WTC11 (cell line): ENCODE measurements at regions not wholly inside any gene's neighbourhood (a gene's known extent, or its start where the extent isn't known, plus 50 kb on each side); places are given as distances from the start of the nearest gene placed in this dataset.

ENCODE experiments used
- ATAC-seq: fragments of 200-7000 bp; cut with Tn5 transposase; 2 replicates; pipeline ENCODE4 v1.10.0; 2021; ENCODE audit warnings: mild to moderate bottlenecking, moderate library complexity
- CTCF ChIA-PET: fragments of 300-600 bp; sonication (Branson Sonifier 250); formaldehyde crosslinking; loops from one replicate; lab custom pipeline; 2021; ENCODE audit warnings: antibody characterized with exemption; lab: Charles Lee
- POLR2A ChIA-PET: fragments of 350-600 bp; sonication (Branson Sonifier 250); formaldehyde crosslinking; loops from one replicate; lab custom pipeline; 2021; ENCODE audit warnings: antibody characterized with exemption; lab: Charles Lee
- DNase-seq: peaks from one replicate; pipeline ENCODE4 v3.0.0; 2021; ENCODE audit warnings: low spot score
- H3K27ac Mint-ChIP-seq: 2 replicates; pipeline ENCODE4 v1.8.0; 2021; ENCODE audit warnings: mixed read lengths
- H3K27me3 Mint-ChIP-seq: 2 replicates; pipeline ENCODE4 v1.8.0; 2021; ENCODE audit warnings: low read depth, mild to moderate bottlenecking, moderate library complexity, mixed read lengths
- H3K36me3 Mint-ChIP-seq: 2 replicates; pipeline ENCODE4 v1.8.0; 2021; ENCODE audit warnings: mixed read lengths
- H3K4me1 Mint-ChIP-seq: 2 replicates; pipeline ENCODE4 v1.8.0; 2022; ENCODE audit warnings: mixed read lengths
- H3K4me3 Mint-ChIP-seq: 2 replicates; pipeline ENCODE4 v1.8.0; 2021; ENCODE audit warnings: mild to moderate bottlenecking, moderate library complexity, mixed read lengths
- H3K9me3 Mint-ChIP-seq: 2 replicates; pipeline ENCODE4 v1.8.0; 2021; ENCODE audit warnings: mixed read lengths
- AFF4 ChIP-seq: sonication (generic); formaldehyde crosslinking; IDR thresholded peaks from 2 replicates; pipeline ENCODE4 v1.8.1; 2023; ENCODE audit warnings: mild to moderate bottlenecking, missing genetic modification reagents, borderline replicate concordance
- ARID4B ChIP-seq: sonication (generic); formaldehyde crosslinking; IDR thresholded peaks from 2 replicates; pipeline ENCODE4 v1.8.0; 2023; ENCODE audit warnings: missing genetic modification reagents, mild to moderate bottlenecking, borderline replicate concordance
- CREM ChIP-seq: sonication (generic); formaldehyde crosslinking; IDR thresholded peaks from 2 replicates; pipeline ENCODE4 v1.8.1; 2022; ENCODE audit warnings: mild to moderate bottlenecking, missing genetic modification reagents, moderate library complexity
- ELF4 ChIP-seq: sonication (generic); formaldehyde crosslinking; IDR thresholded peaks from 2 replicates; pipeline ENCODE4 v1.8.1; 2022; ENCODE audit warnings: low read depth, mild to moderate bottlenecking, moderate library complexity, missing genetic modification reagents
- ESRRA ChIP-seq: sonication (generic); formaldehyde crosslinking; IDR thresholded peaks from 2 replicates; pipeline ENCODE4 v1.8.1; 2022; ENCODE audit warnings: mild to moderate bottlenecking, missing genetic modification reagents, borderline replicate concordance
- FOXJ3 ChIP-seq: sonication (generic); formaldehyde crosslinking; IDR thresholded peaks from 2 replicates; pipeline ENCODE4 v1.9.0; 2021; ENCODE audit warnings: missing genetic modification reagents, mild to moderate bottlenecking, borderline replicate concordance
- FOXP1 ChIP-seq: sonication (generic); formaldehyde crosslinking; IDR thresholded peaks from 2 replicates; pipeline ENCODE4 v1.8.0; 2022; ENCODE audit warnings: missing genetic modification reagents, mild to moderate bottlenecking, moderate library complexity, borderline replicate concordance
- GRHL2 ChIP-seq: fragments of 250-450 bp; sonication (Bioruptor Pico); IDR thresholded peaks from 2 replicates; pipeline ENCODE4 v1.8.0; 2022; ENCODE audit warnings: mild to moderate bottlenecking, moderate library complexity; ENCODE audit not compliant: insufficient replicate concordance, severe bottlenecking
- HMGA2 ChIP-seq: fragments of 250-450 bp; sonication (Bioruptor Pico); IDR thresholded peaks from 2 replicates; pipeline ENCODE4 v1.4.0; 2021; ENCODE audit warnings: mild to moderate bottlenecking, moderate library complexity
- JUN ChIP-seq: sonication (generic); formaldehyde crosslinking; IDR thresholded peaks from 2 replicates; pipeline ENCODE4 v1.8.0; 2023; ENCODE audit warnings: mild to moderate bottlenecking, missing genetic modification reagents
- PRRX2 ChIP-seq: fragments of 250-450 bp; sonication (Bioruptor Pico); IDR thresholded peaks from 2 replicates; pipeline ENCODE4 v1.8.0; 2021; ENCODE audit warnings: mild to moderate bottlenecking
- STAT6 ChIP-seq: sonication (generic); formaldehyde crosslinking; conservative IDR thresholded peaks from 2 replicates; pipeline ENCODE4 v1.8.1; 2023; ENCODE audit warnings: mild to moderate bottlenecking, low read depth, missing genetic modification reagents, moderate library complexity
- ZNF232 ChIP-seq: sonication (generic); formaldehyde crosslinking; IDR thresholded peaks from 2 replicates; pipeline ENCODE4 v1.8.0; 2022; ENCODE audit warnings: mild to moderate bottlenecking, missing genetic modification reagents

- CTCF ChIA-PET = interaction anchor here (0.5 kb wide), 1 partner anchor 497 kb away, joined by 3 read pairs; no protein-coding TSS in a partner anchor
- no peak overlapping the region for H3K27ac Mint-ChIP-seq
These were observed 705.6 kb upstream of the GHITM start for GRCh38 chr10:83433705-83434104.

GRCh38 chr10:83448013-83448412, 691.3 kb upstream of the GHITM start:
- H3K36me3 Mint-ChIP-seq = no peaks in the 10 kb centered on the region
- no peaks in the 10 kb centered on the region; the same call in 1 of the 2 replicates for H3K9me3 Mint-ChIP-seq
- no peak overlapping the region for H3K27ac Mint-ChIP-seq
- peaks cover 4% of the 10 kb centered on the region; the same call in 1 of the 2 replicates for H3K4me1 Mint-ChIP-seq
- ChIA-PET CTCF (no interaction called here), POLR2A (no interaction called here)
- TF ChIP-seq ESRRA (no peak), HMGA2 (CRISPR knock-in tag) (no peak), GRHL2 (CRISPR knock-in tag) (no peak), CREM (CRISPR knock-in tag) (no peak), FOXJ3 (CRISPR knock-in tag) (no peak)
- TF ChIP-seq, all 79 proteins: peak for 0
- ATAC-seq (no peak), DNase-seq (no peak)
- Mint-ChIP-seq H3K4me3 (no peak overlapping the region), H3K27me3 (no peaks in the 10 kb centered on the region)

More at GRCh38 chr10:83433705-83434104, 705.6 kb upstream of the GHITM start:
- H3K4me1 Mint-ChIP-seq = peaks cover 43% of the 10 kb centered on the region
- DNase-seq (no peak), ATAC-seq (no peak)
- H3K9me3 Mint-ChIP-seq = peaks cover 31% of the 10 kb centered on the region
- peaks cover 27% of the 10 kb centered on the region for H3K36me3 Mint-ChIP-seq
- H3K27me3 Mint-ChIP-seq = peaks cover 24% of the 10 kb centered on the region
- no peak for TF ChIP-seq JUN (CRISPR knock-in tag)
- TF ChIP-seq STAT6 (CRISPR knock-in tag) = no peak
- no peak for TF ChIP-seq PRRX2
- TF ChIP-seq ELF4 = no peak
- TF ChIP-seq ZNF232 (CRISPR knock-in tag) = no peak
- TF ChIP-seq FOXP1 = no peak
- no peak for TF ChIP-seq AFF4 (CRISPR knock-in tag)
- POLR2A ChIA-PET = no interaction called here
- no peak overlapping the region for H3K4me3 Mint-ChIP-seq

GRCh38 chr10:83458611-83459010, 680.7 kb upstream of the GHITM start:
- POLR2A ChIA-PET = no interaction called here
- no peak for TF ChIP-seq ARID4B (CRISPR knock-in tag)
- TF ChIP-seq, all 79 proteins: peak for 0
- ATAC-seq (no peak; the same call in 1 of the 2 replicates), DNase-seq (no peak)
- Mint-ChIP-seq H3K27ac (no peak overlapping the region), H3K4me3 (no peak overlapping the region), H3K9me3 (peaks cover 17% of the 10 kb centered on the region), H3K36me3 (peaks cover 7% of the 10 kb centered on the region), H3K27me3 (peaks cover 4% of the 10 kb centered on the region; the same call in 1 of the 2 replicates), H3K4me1 (no peaks in the 10 kb centered on the region)
- CTCF ChIA-PET = no interaction called here
